ENCODE measurements at regions not wholly inside any gene's neighbourhood (a gene's known extent, or its start where the extent isn't known, plus 50 kb on each side); places are given as distances from the start of the nearest gene placed in this dataset.

GRCh38 chr10:57535306-57535705 is 732.4 kb downstream of the IPMK start:
- Histone ChIP-seq H3K27ac (ENCODE audit: control insufficient read depth, insufficient read depth) (no peak overlapping the region), H3K27me3 (replicated peaks in 1 of 2; ENCODE audit: control insufficient read depth in 2 of 2, insufficient read depth in 2 of 2, low read length in 1 of 2) (no peaks in the 10 kb centered on the region), H3K9me3 (replicated peaks; ENCODE audit: control insufficient read depth, insufficient read depth, low read length) (no peaks in the 10 kb centered on the region), H4K20me1 (ENCODE audit: control insufficient read depth, insufficient read depth) (no peaks in the 10 kb centered on the region), H3K4me1 (ENCODE audit: control insufficient read depth, insufficient read depth, low read length) (no peaks in the 10 kb centered on the region), H3K79me2 (ENCODE audit: control insufficient read depth, insufficient read depth, low read length) (no peaks in the 10 kb centered on the region), H3K4me3 (no peak overlapping the region), H3K9ac (ENCODE audit: control insufficient read depth, insufficient read depth, low read length) (no peak overlapping the region), H2AFZ (ENCODE audit: control insufficient read depth, low read depth, low read length) (no peak overlapping the region), H3K4me2 (ENCODE audit: control insufficient read depth, insufficient read depth) (no peak overlapping the region), H3K36me3 (ENCODE audit: control insufficient read depth in 2 of 2, insufficient read depth in 2 of 2, low read length in 1 of 2) (no peaks in the 10 kb centered on the region)
- ChIA-PET POLR2A (no interaction called here), CTCF (no interaction called here), RAD21 (ENCODE audit: unreplicated experiment) (no interaction called here), SMC1A (ENCODE audit: uncharacterized antibody, unreplicated experiment) (no interaction called here)
- BruUV-seq (replicated peaks): no TSS peak
- intact Hi-C loops (cut with micrococcal nuclease; ENCODE audit: unreplicated experiment) (no loop called here), in situ Hi-C loops (cut with MboI) (no loop called here)
- ATAC-seq (no peak), DNase-seq (ENCODE audit: low read depth, low spot score) (no peak), FAIRE-seq (no peak)
- 14% methylated on average over 3 of the region's 3 CpGs for WGBS (ENCODE audit: insufficient coverage, insufficient replicate concordance, low lambda C conversion rate, missing lambda C conversion rate)
- TF ChIP-seq RBBP5 (conservative IDR thresholded peaks at IDR 0.05): no peak
- TF ChIP-seq SKIL (IDR thresholded peaks at IDR 0.05; ENCODE audit: low read depth, poor library complexity, severe bottlenecking): no peak
- TF ChIP-seq, protein P1, sequence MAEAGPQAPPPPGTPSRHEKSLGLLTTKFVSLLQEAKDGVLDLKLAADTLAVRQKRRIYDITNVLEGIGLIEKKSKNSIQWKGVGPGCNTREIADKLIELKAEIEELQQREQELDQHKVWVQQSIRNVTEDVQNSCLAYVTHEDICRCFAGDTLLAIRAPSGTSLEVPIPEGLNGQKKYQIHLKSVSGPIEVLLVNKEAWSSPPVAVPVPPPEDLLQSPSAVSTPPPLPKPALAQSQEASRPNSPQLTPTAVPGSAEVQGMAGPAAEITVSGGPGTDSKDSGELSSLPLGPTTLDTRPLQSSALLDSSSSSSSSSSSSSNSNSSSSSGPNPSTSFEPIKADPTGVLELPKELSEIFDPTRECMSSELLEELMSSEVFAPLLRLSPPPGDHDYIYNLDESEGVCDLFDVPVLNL (IDR thresholded peaks at IDR 0.05; ENCODE audit: low read depth, low read length): no peak
- TF ChIP-seq SMAD5 (IDR thresholded peaks at IDR 0.05; ENCODE audit: low read depth): no peak
- TF ChIP-seq, protein P2, sequence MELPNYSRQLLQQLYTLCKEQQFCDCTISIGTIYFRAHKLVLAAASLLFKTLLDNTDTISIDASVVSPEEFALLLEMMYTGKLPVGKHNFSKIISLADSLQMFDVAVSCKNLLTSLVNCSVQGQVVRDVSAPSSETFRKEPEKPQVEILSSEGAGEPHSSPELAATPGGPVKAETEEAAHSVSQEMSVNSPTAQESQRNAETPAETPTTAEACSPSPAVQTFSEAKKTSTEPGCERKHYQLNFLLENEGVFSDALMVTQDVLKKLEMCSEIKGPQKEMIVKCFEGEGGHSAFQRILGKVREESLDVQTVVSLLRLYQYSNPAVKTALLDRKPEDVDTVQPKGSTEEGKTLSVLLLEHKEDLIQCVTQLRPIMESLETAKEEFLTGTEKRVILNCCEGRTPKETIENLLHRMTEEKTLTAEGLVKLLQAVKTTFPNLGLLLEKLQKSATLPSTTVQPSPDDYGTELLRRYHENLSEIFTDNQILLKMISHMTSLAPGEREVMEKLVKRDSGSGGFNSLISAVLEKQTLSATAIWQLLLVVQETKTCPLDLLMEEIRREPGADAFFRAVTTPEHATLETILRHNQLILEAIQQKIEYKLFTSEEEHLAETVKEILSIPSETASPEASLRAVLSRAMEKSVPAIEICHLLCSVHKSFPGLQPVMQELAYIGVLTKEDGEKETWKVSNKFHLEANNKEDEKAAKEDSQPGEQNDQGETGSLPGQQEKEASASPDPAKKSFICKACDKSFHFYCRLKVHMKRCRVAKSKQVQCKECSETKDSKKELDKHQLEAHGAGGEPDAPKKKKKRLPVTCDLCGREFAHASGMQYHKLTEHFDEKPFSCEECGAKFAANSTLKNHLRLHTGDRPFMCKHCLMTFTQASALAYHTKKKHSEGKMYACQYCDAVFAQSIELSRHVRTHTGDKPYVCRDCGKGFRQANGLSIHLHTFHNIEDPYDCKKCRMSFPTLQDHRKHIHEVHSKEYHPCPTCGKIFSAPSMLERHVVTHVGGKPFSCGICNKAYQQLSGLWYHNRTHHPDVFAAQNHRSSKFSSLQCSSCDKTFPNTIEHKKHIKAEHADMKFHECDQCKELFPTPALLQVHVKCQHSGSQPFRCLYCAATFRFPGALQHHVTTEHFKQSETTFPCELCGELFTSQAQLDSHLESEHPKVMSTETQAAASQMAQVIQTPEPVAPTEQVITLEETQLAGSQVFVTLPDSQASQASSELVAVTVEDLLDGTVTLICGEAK (IDR thresholded peaks at IDR 0.05; ENCODE audit: borderline replicate concordance): no peak
- no peak for TF ChIP-seq JUND (IDR thresholded peaks at IDR 0.05; ENCODE audit: low read depth, low read length)
- no peak for TF ChIP-seq CEBPB (IDR thresholded peaks at IDR 0.05; ENCODE audit: borderline replicate concordance in 1 of 2, low read depth in 2 of 2, low read length in 2 of 2)
- TF ChIP-seq KLF5 (IDR thresholded peaks at IDR 0.05; ENCODE audit: partially characterized antibody): no peak
- TF ChIP-seq USF2 (IDR thresholded peaks at IDR 0.05; ENCODE audit: borderline replicate concordance, low read depth, low read length): no peak
- no peak for TF ChIP-seq GATAD2B (conservative IDR thresholded peaks at IDR 0.05; ENCODE audit: low read depth)
- TF ChIP-seq POLR2AphosphoS2 (IDR thresholded peaks at IDR 0.05; ENCODE audit: low read depth, low read length): no peak
- no peak for TF ChIP-seq MEF2A (IDR thresholded peaks at IDR 0.05; ENCODE audit: insufficient read depth, low read depth, low read length)
- TF ChIP-seq SUPT20H (IDR thresholded peaks at IDR 0.05; ENCODE audit: borderline replicate concordance, control insufficient read depth, low read depth, low read length): no peak
- TF ChIP-seq SUZ12 (IDR thresholded peaks at IDR 0.05; ENCODE audit: unreplicated experiment): no peak
- no peak for TF ChIP-seq EP300 (IDR thresholded peaks at IDR 0.05; ENCODE audit: borderline replicate concordance in 1 of 2, control insufficient read depth in 1 of 2, low read depth in 2 of 2, low read length in 2 of 2)
- TF ChIP-seq PAX5 (IDR thresholded peaks at IDR 0.05; ENCODE audit: borderline replicate concordance, low read depth, low read length): no peak
- no peak for TF ChIP-seq CREB1 (IDR thresholded peaks at IDR 0.05; ENCODE audit: low read depth)

All from GM12878 (cell line).